Lower lobe of right lung (tissue), 2 donors: ENCODE measurements at regions not wholly inside any gene's neighbourhood (a gene's known extent, or its start where the extent isn't known, plus 50 kb on each side); places are given as distances from the start of the nearest gene placed in this dataset.

ENCODE experiments used
- ATAC-seq, 2 donors: fragments of 200-7000 bp; cut with Tn5 transposase; one replicate each; pipeline ENCODE4 v1.9.1; 2020 to 2022; ENCODE audit warnings: mild to moderate bottlenecking in 2 of 2, moderate library complexity in 2 of 2
- DNase-seq: peaks from one replicate; pipeline ENCODE4 v3.0.0-alpha.2; 2020
- H3K27ac ChIP-seq: fragments of 200-600 bp; one replicate; pipeline ENCODE4 v1.8.0; 2022
- H3K27me3 ChIP-seq: fragments of 200-600 bp; one replicate; pipeline ENCODE4 v1.8.0; 2022; ENCODE audit warnings: low read depth
- H3K36me3 ChIP-seq: fragments of 200-600 bp; one replicate; pipeline ENCODE4 v1.8.0; 2022; ENCODE audit warnings: mild to moderate bottlenecking
- H3K4me1 ChIP-seq: fragments of 200-600 bp; one replicate; pipeline ENCODE4 v1.8.0; 2022
- H3K4me3 ChIP-seq: fragments of 200-600 bp; one replicate; pipeline ENCODE4 v1.8.0; 2022; ENCODE audit warnings: mild to moderate bottlenecking
- H3K9me3 ChIP-seq: fragments of 200-600 bp; one replicate; pipeline ENCODE4 v1.8.0; 2022
- CTCF ChIP-seq: fragments of 200-600 bp; IDR thresholded peaks from one replicate; pipeline ENCODE4 v1.8.0; 2022; ENCODE audit warnings: antibody characterized with exemption, mild to moderate bottlenecking
- intact Hi-C: fragments of 100-400 bp; cut with DNase I; formaldehyde crosslinking; loops from one replicate; pipeline ENCODE4 v1.11.0; 2022
- donor health status: DM: no; HTN: yes; CAD: no; lungs with severe emphysema.

GRCh38 chr15:77710637-77711036, 77.9 kb upstream of the LINGO1 start:
- DNase-seq (no peak), ATAC-seq (no peak)
- no peaks in the 10 kb centered on the region for H3K36me3 ChIP-seq
- no peaks in the 10 kb centered on the region for H3K4me1 ChIP-seq
- TF ChIP-seq CTCF = no peak
- no peaks in the 10 kb centered on the region for H3K9me3 ChIP-seq
- intact Hi-C loops = no loop called here
- no peak overlapping the region for H3K27ac ChIP-seq
- H3K4me3 ChIP-seq = no peak overlapping the region
- peaks cover 21% of the 10 kb centered on the region for H3K27me3 ChIP-seq

- Histone ChIP-seq H3K27me3 (peaks cover 17% of the 10 kb centered on the region), H3K9me3 (no peaks in the 10 kb centered on the region), H3K27ac (no peak overlapping the region), H3K4me1 (no peaks in the 10 kb centered on the region), H3K4me3 (no peak overlapping the region), H3K36me3 (no peaks in the 10 kb centered on the region)
- no peak for ATAC-seq
- intact Hi-C loops = no loop called here
- no peak for DNase-seq
- TF ChIP-seq CTCF = no peak
Measured at GRCh38 chr15:77710206-77710605, 77.5 kb upstream of the LINGO1 start.

GRCh38 chr15:77709135-77709886, 76.6 kb upstream of the LINGO1 start:
- Histone ChIP-seq H3K4me3 (no peak overlapping the region), H3K4me1 (no peaks in the 10 kb centered on the region), H3K36me3 (no peaks in the 10 kb centered on the region), H3K27me3 (peaks cover 8% of the 10 kb centered on the region), H3K27ac (no peak overlapping the region), H3K9me3 (no peaks in the 10 kb centered on the region)
- DNase-seq = no peak
- no peak for TF ChIP-seq CTCF
- no peak for ATAC-seq
- intact Hi-C loops = no loop called here

GRCh38 chr15:77706482-77707244, 74.0 kb upstream of the LINGO1 start:
- Histone ChIP-seq H3K9me3 (no peaks in the 10 kb centered on the region), H3K4me3 (no peak overlapping the region), H3K27me3 (no peaks in the 10 kb centered on the region), H3K4me1 (no peaks in the 10 kb centered on the region), H3K36me3 (no peaks in the 10 kb centered on the region), H3K27ac (no peak overlapping the region)
- TF ChIP-seq CTCF = no peak
- DNase-seq (no peak), ATAC-seq (no peak)
- intact Hi-C loops = no loop called here

GRCh38 chr15:77702211-77702957, 69.7 kb upstream of the LINGO1 start:
- no peak overlapping the region for H3K27ac ChIP-seq
- intact Hi-C loops = no loop called here
- H3K4me3 ChIP-seq = no peak overlapping the region
- peaks cover 9% of the 10 kb centered on the region for H3K27me3 ChIP-seq
- no peak for DNase-seq
- no peaks in the 10 kb centered on the region for H3K4me1 ChIP-seq
- TF ChIP-seq CTCF = no peak
- no peak for ATAC-seq
- no peaks in the 10 kb centered on the region for H3K36me3 ChIP-seq
- no peaks in the 10 kb centered on the region for H3K9me3 ChIP-seq
